GM19239 (cell line): ENCODE measurements at regions not wholly inside any gene's neighbourhood (a gene's known extent, or its start where the extent isn't known, plus 50 kb on each side); places are given as distances from the start of the nearest gene placed in this dataset.

Source experiments
- DNase-seq: peaks from one replicate; pipeline ENCODE4 v3.0.0; 2011; ENCODE audit warnings: low spot score; ENCODE audit not compliant: insufficient read length
- FAIRE-seq: peaks from 2 replicates; lab custom pipeline; 2011; peaks lifted over from hg19 to GRCh38; lab: Jason Lieb, UNC

DNA sequence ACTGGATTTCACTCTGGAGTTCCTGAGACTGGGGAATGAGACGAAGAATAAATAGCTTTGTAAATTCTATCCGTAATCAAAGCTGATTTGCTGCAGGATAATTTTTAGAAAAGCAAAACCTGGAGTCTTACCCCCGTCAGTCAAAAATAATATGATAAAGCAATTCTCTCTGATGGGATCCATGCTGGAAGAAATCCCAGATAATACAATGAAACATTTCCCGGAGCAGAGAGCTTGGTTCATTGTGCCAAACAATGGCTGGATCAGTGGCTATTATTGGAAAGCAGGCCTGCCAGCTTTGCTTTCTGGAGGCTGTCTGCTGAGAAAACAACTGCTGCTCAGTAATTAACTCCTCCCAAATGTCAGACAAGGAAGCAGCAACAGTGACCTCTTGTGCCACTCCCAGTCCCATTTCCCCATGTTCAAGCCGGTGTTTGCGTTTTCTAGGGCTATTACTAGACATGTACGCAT is 609.4 kb upstream of the PCDH15 start:
- FAIRE-seq (no peak), DNase-seq (no peak)

- FAIRE-seq, result no peak
- no peak for DNase-seq
Measured at GRCh38 chr10:55404094-55404493, 603.1 kb upstream of the PCDH15 start.

- DNase-seq (no peak), FAIRE-seq (no peak)
Measured at GRCh38 chr10:55400075-55400849, 599.2 kb upstream of the PCDH15 start.

DNA sequence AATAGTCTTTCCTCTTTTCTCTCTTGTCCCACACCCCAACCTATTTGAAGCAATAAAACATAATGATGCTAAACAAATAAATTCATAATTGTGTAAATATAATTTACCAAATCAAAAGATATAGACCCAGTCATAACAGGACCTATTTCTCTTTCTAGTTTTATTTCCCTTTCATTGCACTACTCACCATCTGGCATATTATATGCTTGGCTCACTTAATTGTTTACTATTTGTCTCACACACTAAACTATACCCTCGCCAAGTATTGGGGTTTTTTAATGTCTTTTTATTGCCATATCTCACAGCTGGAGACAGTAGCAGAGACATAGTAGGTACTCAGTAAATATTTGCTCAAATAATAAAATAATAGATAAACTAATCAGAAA is 597.5 kb upstream of the PCDH15 start:
- FAIRE-seq, result no peak
- no peak for DNase-seq

GRCh38 chr10:55397777-55398496 is 596.9 kb upstream of the PCDH15 start:
- DNase-seq (no peak), FAIRE-seq (no peak)

- DNase-seq, result no peak
- FAIRE-seq, result no peak
Measured at GRCh38 chr10:55378196-55378595, 577.2 kb upstream of the PCDH15 start.

GRCh38 chr10:55374917-55375316 is 573.9 kb upstream of the PCDH15 start:
- FAIRE-seq, result no peak
- DNase-seq, result no peak

GRCh38 chr10:55374060-55374459 is 573.0 kb upstream of the PCDH15 start:
- FAIRE-seq (no peak), DNase-seq (no peak)

- FAIRE-seq (no peak), DNase-seq (no peak)
Measured at GRCh38 chr10:55369670-55370420, 568.8 kb upstream of the PCDH15 start.

DNA sequence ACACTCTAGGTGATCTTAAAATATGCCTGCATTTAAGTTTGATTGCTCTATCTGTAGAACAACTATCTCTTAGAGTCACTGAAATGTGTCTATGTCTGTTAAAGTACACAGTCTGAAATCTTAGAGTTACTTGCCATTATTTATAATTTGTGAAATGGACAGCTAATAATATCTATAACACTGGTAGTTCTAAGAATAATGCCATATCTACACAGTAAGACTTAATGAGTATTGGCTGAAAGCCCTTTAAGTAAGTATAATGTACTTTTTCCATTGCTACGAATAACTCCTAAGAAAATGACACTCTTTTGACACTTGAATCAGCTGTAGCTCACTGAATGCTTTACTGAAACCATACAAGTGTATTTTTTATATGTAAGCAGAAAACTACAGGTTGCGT is 567.4 kb upstream of the PCDH15 start:
- FAIRE-seq (no peak), DNase-seq (no peak)

DNA sequence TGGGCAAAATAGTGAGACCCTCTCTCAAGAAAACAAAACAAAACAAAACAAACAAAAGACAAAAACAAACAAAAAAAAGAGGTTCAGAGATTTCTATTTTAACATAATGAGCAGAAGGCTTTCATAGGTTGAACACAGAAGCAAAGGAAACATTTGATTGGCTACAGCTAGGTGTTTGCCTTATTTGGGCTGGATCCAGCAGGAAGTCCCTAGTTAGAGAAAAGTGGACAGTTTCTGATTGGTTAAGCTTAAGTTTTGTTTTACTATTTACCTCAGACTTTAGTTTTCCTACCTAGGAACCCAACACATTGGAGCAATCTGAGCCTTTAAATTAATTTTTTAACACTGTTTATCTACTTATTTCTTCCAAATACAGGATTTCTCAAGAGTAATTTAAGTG is 566.5 kb upstream of the PCDH15 start:
- FAIRE-seq (no peak), DNase-seq (no peak)

GRCh38 chr10:55358539-55358938 is 557.5 kb upstream of the PCDH15 start:
- FAIRE-seq (no peak), DNase-seq (no peak)

- FAIRE-seq, result no peak
- no peak for DNase-seq
Measured at GRCh38 chr10:55353414-55353813, 552.4 kb upstream of the PCDH15 start.

DNA sequence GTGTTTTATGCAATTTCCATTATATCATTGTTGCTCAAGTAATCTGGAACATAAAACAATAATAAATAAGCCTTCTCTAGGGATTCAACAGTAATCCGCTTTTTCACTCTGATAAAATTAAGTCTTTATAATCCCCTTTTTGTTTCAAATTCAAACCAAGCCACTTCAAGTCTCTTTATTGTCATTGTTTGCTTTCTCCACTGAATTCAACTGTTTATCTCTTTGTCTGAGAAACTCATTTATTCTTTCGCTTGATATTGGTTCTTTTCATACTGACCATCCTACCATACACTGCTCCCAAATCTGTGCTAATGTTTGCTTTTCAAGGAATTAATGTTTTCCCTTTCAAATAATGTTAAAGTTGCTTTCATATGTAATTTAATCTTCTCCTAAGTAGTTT is 550.4 kb upstream of the PCDH15 start:
- FAIRE-seq (no peak), DNase-seq (no peak)

DNA sequence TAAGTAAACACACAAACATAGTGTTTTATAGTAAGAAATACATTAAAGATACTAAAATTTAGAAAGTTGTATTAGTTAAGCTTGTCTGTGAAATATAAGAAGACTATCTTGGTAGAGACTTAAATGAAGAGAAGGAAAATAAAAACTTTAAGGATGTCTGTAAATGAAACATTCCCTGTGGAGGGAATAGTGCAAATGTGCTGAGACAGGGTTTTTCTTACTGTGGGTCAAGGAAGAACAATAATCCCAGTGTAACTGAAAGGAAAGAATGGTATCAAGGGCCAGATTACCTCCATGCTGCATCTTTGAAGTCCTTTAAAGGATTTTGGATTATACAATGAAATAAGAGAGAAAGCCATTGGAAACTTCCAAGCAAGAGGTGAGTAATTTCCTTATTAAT is 547.5 kb upstream of the PCDH15 start:
- FAIRE-seq, result no peak

DNA sequence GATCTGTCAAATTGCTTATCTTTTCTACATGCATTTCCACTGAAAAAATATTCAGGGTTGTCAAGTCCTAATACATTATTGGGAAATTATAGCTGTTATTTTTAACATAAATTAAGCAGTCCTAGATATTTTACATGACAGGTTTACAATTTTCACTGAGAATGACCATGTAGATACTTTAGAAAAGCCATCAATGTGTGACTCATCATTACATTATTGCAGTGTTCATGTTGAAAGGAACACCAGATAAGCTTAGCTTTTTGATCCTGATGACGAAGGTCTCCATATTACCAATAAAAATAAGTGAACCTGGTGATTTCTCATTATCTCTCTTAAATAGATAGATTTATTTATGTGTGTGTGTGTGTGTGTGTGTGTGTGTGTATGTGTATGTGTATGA is 529.5 kb upstream of the PCDH15 start:
- DNase-seq (no peak), FAIRE-seq (no peak)

More for the DNA sequence above, 547.5 kb upstream of the PCDH15 start:
- DNase-seq, result no peak

- DNase-seq (no peak), FAIRE-seq (no peak)
Measured at GRCh38 chr10:55329796-55330195, 528.8 kb upstream of the PCDH15 start.

DNA sequence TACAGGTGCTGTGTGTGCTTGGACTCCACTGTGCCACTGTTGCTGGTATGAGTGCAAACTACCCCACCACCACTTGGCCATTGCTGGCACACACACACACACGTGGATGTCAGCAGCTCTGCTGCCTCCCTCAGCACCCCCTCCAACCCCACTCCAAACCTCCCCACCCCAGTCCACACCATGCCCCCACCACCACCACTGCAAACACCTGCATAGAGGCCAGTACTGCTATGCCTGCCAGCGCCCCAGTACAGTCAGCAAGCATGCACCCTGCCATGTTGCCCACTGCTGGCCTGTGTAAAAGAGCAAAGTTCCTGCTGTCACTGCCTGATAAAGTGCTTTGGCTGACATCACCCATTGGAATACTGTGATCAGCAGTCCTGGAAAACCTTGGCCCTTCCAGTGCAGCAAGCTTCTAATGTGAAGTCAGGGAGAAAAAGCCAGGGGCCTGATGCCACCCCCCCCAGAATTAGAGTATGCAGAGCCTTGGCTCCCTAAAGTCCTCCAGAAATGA is 519.2 kb upstream of the PCDH15 start:
- no peak for FAIRE-seq
- DNase-seq, result no peak

DNA sequence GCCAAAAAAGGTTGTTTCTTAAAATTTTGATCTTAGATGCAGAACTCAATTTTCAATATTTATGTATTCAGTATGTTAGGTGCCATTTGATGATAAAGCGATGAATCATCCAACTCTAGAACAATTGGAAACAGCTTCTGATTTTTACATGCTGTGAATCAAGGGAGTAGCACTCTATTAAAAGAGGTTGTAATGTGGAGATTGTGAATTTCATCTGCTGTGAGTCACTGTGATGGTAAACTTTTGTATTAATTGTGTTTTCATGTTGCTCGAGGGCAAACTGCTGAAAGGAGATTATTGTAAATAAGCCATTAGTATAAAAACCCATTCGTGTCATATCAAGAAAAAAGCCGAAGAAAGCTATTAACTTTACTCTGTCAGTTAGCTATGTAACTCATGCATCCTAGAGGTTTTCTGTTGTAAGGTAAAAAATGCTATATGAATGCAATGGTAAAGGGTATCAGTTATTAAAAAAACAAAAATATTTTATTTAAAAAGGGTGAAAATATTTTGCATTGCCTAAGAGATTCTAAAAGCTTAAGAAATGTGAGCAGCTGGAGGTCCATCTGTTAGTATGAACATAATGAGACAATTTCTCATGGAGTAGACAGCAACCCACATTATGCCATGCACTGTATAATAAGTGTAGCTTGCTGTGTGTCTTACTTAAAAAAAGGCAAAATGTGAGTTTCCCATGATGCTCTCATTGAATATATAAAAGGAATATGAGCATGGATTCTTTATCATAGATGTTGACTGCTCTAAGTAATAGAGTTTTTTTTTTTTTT is 511.0 kb upstream of the PCDH15 start:
- FAIRE-seq (no peak), DNase-seq (no peak)

- no peak for FAIRE-seq
- DNase-seq, result no peak
Measured at GRCh38 chr10:55310143-55310542, 509.1 kb upstream of the PCDH15 start.
